Karpas-422 (cell line): ENCODE measurements at regions not wholly inside any gene's neighbourhood (a gene's known extent, or its start where the extent isn't known, plus 50 kb on each side); places are given as distances from the start of the nearest gene placed in this dataset.

Experiments used
- DNase-seq: peaks from one replicate; pipeline ENCODE4 v3.0.0-alpha.2; 2015
- H2AFZ ChIP-seq: fragments of 200-600 bp; sonication (generic); 2 replicates; pipeline ENCODE4 v1.6.1; 2014; ENCODE audit warnings: antibody characterized with exemption, low read length, mixed read lengths
- H3K27ac ChIP-seq: fragments of 200-600 bp; sonication (generic); 2 replicates; pipeline ENCODE4 v1.5.1; 2014; ENCODE audit warnings: mild to moderate bottlenecking, low read length, moderate library complexity
- H3K27me3 ChIP-seq: fragments of 200-600 bp; sonication (generic); 2 replicates; pipeline ENCODE4 v1.6.1; 2014; ENCODE audit warnings: low read length, mixed read lengths
- H3K36me3 ChIP-seq: fragments of 200-600 bp; sonication (generic); 2 replicates; pipeline ENCODE4 v1.6.1; 2014; ENCODE audit warnings: low read length, mixed read lengths; ENCODE audit not compliant: insufficient read depth
- H3K4me1 ChIP-seq: fragments of 200-600 bp; sonication (generic); 2 replicates; pipeline ENCODE4 v1.6.1; 2014; ENCODE audit warnings: mild to moderate bottlenecking, low read length, mixed read lengths
- H3K4me2 ChIP-seq: fragments of 200-600 bp; sonication (generic); 2 replicates; pipeline ENCODE4 v1.6.1; 2014; ENCODE audit warnings: low read length, low read depth, mild to moderate bottlenecking; ENCODE audit not compliant: poor library complexity, severe bottlenecking
- H3K4me3 ChIP-seq: fragments of 200-600 bp; sonication (generic); 2 replicates; pipeline ENCODE4 v1.5.1; 2014; ENCODE audit warnings: mild to moderate bottlenecking, antibody characterized with exemption, low read length, mixed read lengths
- H3K79me2 ChIP-seq: fragments of 200-600 bp; sonication (generic); 2 replicates; pipeline ENCODE4 v1.6.1; 2014; ENCODE audit warnings: mild to moderate bottlenecking, low read length, mixed read lengths
- H3K9ac ChIP-seq: fragments of 200-600 bp; sonication (generic); 2 replicates; pipeline ENCODE4 v1.6.0; 2014; ENCODE audit warnings: low read length
- H3K9me2 ChIP-seq: fragments of 200-600 bp; sonication (generic), shearing (Covaris generic); replicated peaks from 2 replicates; pipeline ENCODE4 v1.6.0; 2014; ENCODE audit warnings: mild to moderate bottlenecking, low read length, moderate library complexity; ENCODE audit not compliant: insufficient read depth
- H3K9me3 ChIP-seq: fragments of 300-700, 200-600 bp; sonication (generic); 2 replicates; pipeline ENCODE4 v1.6.1; 2014; ENCODE audit warnings: low read length, mixed read lengths
- H4K20me1 ChIP-seq: fragments of 200-600 bp; sonication (generic); 2 replicates; pipeline ENCODE4 v1.6.1; 2014; ENCODE audit warnings: mild to moderate bottlenecking, antibody characterized with exemption, low read length, low read depth; ENCODE audit not compliant: insufficient read depth

- no peaks in the 10 kb centered on the region for H3K36me3 ChIP-seq
- H3K9ac ChIP-seq = no peak overlapping the region
- H3K4me2 ChIP-seq = no peak overlapping the region
- no peaks in the 10 kb centered on the region for H3K9me3 ChIP-seq
- no peaks in the 10 kb centered on the region for H3K79me2 ChIP-seq
- H3K27ac ChIP-seq = no peak overlapping the region
- H3K27me3 ChIP-seq = no peaks in the 10 kb centered on the region
- no peaks in the 10 kb centered on the region for H4K20me1 ChIP-seq
- DNase-seq = no peak
- no peak overlapping the region for H3K4me3 ChIP-seq
- no peaks in the 10 kb centered on the region for H3K9me2 ChIP-seq
- H2AFZ ChIP-seq = no peak overlapping the region
- H3K4me1 ChIP-seq = no peaks in the 10 kb centered on the region
These were observed 98.8 kb upstream of the COL1A2 start for GRCh38 chr7:94295850-94296249.

GRCh38 chr7:94296881-94297280 is 97.8 kb upstream of the COL1A2 start:
- Histone ChIP-seq H2AFZ (no peak overlapping the region), H3K9ac (no peak overlapping the region)
- DNase-seq = no peak

GRCh38 chr7:94297397-94297838 is 97.3 kb upstream of the COL1A2 start:
- no peak overlapping the region for H2AFZ ChIP-seq
- H3K9ac ChIP-seq = no peak overlapping the region
- DNase-seq = no peak
- no peaks in the 10 kb centered on the region for H4K20me1 ChIP-seq
- no peak overlapping the region for H3K4me2 ChIP-seq
- no peak overlapping the region for H3K27ac ChIP-seq
- H3K4me3 ChIP-seq = no peak overlapping the region
- no peaks in the 10 kb centered on the region for H3K4me1 ChIP-seq
- no peaks in the 10 kb centered on the region for H3K9me2 ChIP-seq
- H3K27me3 ChIP-seq = no peaks in the 10 kb centered on the region
- H3K9me3 ChIP-seq = no peaks in the 10 kb centered on the region
- no peaks in the 10 kb centered on the region for H3K79me2 ChIP-seq
- H3K36me3 ChIP-seq = no peaks in the 10 kb centered on the region

More at GRCh38 chr7:94296881-94297280, 97.8 kb upstream of the COL1A2 start:
- no peaks in the 10 kb centered on the region for H3K9me3 ChIP-seq
- H3K4me2 ChIP-seq = no peak overlapping the region
- H3K36me3 ChIP-seq = no peaks in the 10 kb centered on the region
- H3K9me2 ChIP-seq = no peaks in the 10 kb centered on the region
- no peaks in the 10 kb centered on the region for H3K27me3 ChIP-seq
- no peak overlapping the region for H3K27ac ChIP-seq
- no peaks in the 10 kb centered on the region for H4K20me1 ChIP-seq
- no peaks in the 10 kb centered on the region for H3K79me2 ChIP-seq
- H3K4me1 ChIP-seq = no peaks in the 10 kb centered on the region
- H3K4me3 ChIP-seq = no peak overlapping the region

- no peak for DNase-seq
- Histone ChIP-seq H3K27me3 (no peaks in the 10 kb centered on the region), H3K9me2 (no peaks in the 10 kb centered on the region), H3K36me3 (no peaks in the 10 kb centered on the region), H3K4me3 (no peak overlapping the region), H3K4me2 (no peak overlapping the region), H2AFZ (no peak overlapping the region), H3K79me2 (no peaks in the 10 kb centered on the region), H4K20me1 (no peaks in the 10 kb centered on the region), H3K9ac (no peak overlapping the region), H3K9me3 (no peaks in the 10 kb centered on the region), H3K4me1 (no peaks in the 10 kb centered on the region), H3K27ac (no peak overlapping the region)
These were observed 95.8 kb upstream of the COL1A2 start for GRCh38 chr7:94298943-94299342.

GRCh38 chr7:94300176-94300835 is 94.4 kb upstream of the COL1A2 start:
- H3K4me3 ChIP-seq = no peak overlapping the region
- no peak for DNase-seq
- no peaks in the 10 kb centered on the region for H3K27me3 ChIP-seq
- no peak overlapping the region for H3K27ac ChIP-seq
- no peaks in the 10 kb centered on the region for H3K9me3 ChIP-seq
- H3K4me2 ChIP-seq = no peak overlapping the region
- H3K79me2 ChIP-seq = no peaks in the 10 kb centered on the region
- no peaks in the 10 kb centered on the region for H3K36me3 ChIP-seq
- H3K9me2 ChIP-seq = no peaks in the 10 kb centered on the region
- no peak overlapping the region for H2AFZ ChIP-seq
- H3K9ac ChIP-seq = no peak overlapping the region
- H4K20me1 ChIP-seq = no peaks in the 10 kb centered on the region
- no peaks in the 10 kb centered on the region for H3K4me1 ChIP-seq

GRCh38 chr7:94301024-94301586 is 93.6 kb upstream of the COL1A2 start:
- H3K9me2 ChIP-seq = no peaks in the 10 kb centered on the region
- no peak overlapping the region for H3K9ac ChIP-seq
- DNase-seq = no peak
- no peaks in the 10 kb centered on the region for H4K20me1 ChIP-seq
- no peak overlapping the region for H3K27ac ChIP-seq
- no peaks in the 10 kb centered on the region for H3K27me3 ChIP-seq
- H3K4me3 ChIP-seq = no peak overlapping the region
- H3K79me2 ChIP-seq = no peaks in the 10 kb centered on the region
- H3K9me3 ChIP-seq = no peaks in the 10 kb centered on the region
- no peak overlapping the region for H3K4me2 ChIP-seq
- no peaks in the 10 kb centered on the region for H3K4me1 ChIP-seq
- H3K36me3 ChIP-seq = no peaks in the 10 kb centered on the region
- no peak overlapping the region for H2AFZ ChIP-seq

- no peak overlapping the region for H3K9ac ChIP-seq
- no peaks in the 10 kb centered on the region for H3K9me3 ChIP-seq
- no peak overlapping the region for H3K4me2 ChIP-seq
- H3K9me2 ChIP-seq = no peaks in the 10 kb centered on the region
- H3K27me3 ChIP-seq = no peaks in the 10 kb centered on the region
- H4K20me1 ChIP-seq = no peaks in the 10 kb centered on the region
- no peak overlapping the region for H2AFZ ChIP-seq
- H3K79me2 ChIP-seq = no peaks in the 10 kb centered on the region
- H3K4me1 ChIP-seq = no peaks in the 10 kb centered on the region
- no peaks in the 10 kb centered on the region for H3K36me3 ChIP-seq
- H3K4me3 ChIP-seq = no peak overlapping the region
- DNase-seq = no peak
- no peak overlapping the region for H3K27ac ChIP-seq
These were observed 91.6 kb upstream of the COL1A2 start for GRCh38 chr7:94303118-94303517.

- Histone ChIP-seq H3K4me3 (no peak overlapping the region), H3K9me3 (no peaks in the 10 kb centered on the region), H3K9ac (no peak overlapping the region), H3K4me1 (no peaks in the 10 kb centered on the region), H3K4me2 (no peak overlapping the region), H3K36me3 (no peaks in the 10 kb centered on the region), H3K27ac (no peak overlapping the region), H3K9me2 (no peaks in the 10 kb centered on the region), H2AFZ (no peak overlapping the region), H4K20me1 (no peaks in the 10 kb centered on the region), H3K27me3 (no peaks in the 10 kb centered on the region), H3K79me2 (no peaks in the 10 kb centered on the region)
- no peak for DNase-seq
These were observed 91.0 kb upstream of the COL1A2 start for GRCh38 chr7:94303695-94304094.
